ENCODE measurements at regions not wholly inside any gene's neighbourhood (a gene's known extent, or its start where the extent isn't known, plus 50 kb on each side); places are given as distances from the start of the nearest gene placed in this dataset.

DNA sequence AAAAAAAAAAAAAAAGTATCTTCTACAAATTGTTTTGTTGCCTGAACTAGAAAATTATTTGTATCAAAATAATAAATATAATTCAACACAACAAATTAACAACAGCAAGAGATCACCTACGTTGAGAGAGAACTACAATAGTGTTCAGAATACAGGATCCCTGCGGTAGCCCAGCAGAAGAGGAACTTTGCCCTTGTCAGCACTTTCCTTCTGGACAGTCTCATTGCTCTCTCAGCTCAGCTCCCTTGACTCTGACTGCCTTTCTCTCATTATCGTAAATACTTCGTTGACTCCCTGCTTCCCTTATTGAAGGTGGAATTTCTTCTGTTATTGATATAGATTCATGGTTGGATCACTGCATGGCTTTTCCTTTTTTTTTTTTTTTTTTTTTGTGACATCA, 469.5 kb upstream of the VSTM2A start:
- ChIA-PET POLR2A (no interaction called here), CTCF (ENCODE audit: low intra/inter-chr PET ratio) (no interaction called here)
- DNase-seq (ENCODE audit: extremely low read depth in 1 of 4, low spot score in 3 of 4) (no peak), ATAC-seq (no peak), FAIRE-seq (no peak)
- Histone ChIP-seq H3K27me3 (ENCODE audit: control insufficient read depth in 2 of 2, insufficient read depth in 2 of 2, low read length in 2 of 2) (no peaks in the 10 kb centered on the region), H3K4me1 (replicated peaks in 1 of 2; ENCODE audit: control insufficient read depth in 2 of 2, insufficient read depth in 2 of 2, low read length in 2 of 2) (no peaks in the 10 kb centered on the region), H3K36me3 (ENCODE audit: control insufficient read depth, insufficient read depth, low read length) (no peaks in the 10 kb centered on the region), H3K4me2 (ENCODE audit: insufficient read depth, low read length) (no peak overlapping the region), H3K79me2 (ENCODE audit: control insufficient read depth, insufficient read depth, low read length) (no peaks in the 10 kb centered on the region), H4K20me1 (replicated peaks; ENCODE audit: control insufficient read depth, insufficient read depth, low read length) (no peaks in the 10 kb centered on the region), H3K4me3 (no peak overlapping the region), H3K9me1 (ENCODE audit: control insufficient read depth, insufficient read depth, low read length) (no peaks in the 10 kb centered on the region), H3K9ac (ENCODE audit: insufficient read depth in 1 of 2, low read depth in 2 of 2, low read length in 2 of 2) (no peak overlapping the region), H2AFZ (ENCODE audit: low read depth, low read length) (no peak overlapping the region), H3K27ac (ENCODE audit: extremely low read depth, low read depth, low read length) (no peak overlapping the region), H3K9me3 (replicated peaks; ENCODE audit: control insufficient read depth, insufficient read depth, low read depth, low read length) (no peaks in the 10 kb centered on the region)
- TF ChIP-seq TFAM (CRISPR knock-in tag; conservative IDR thresholded peaks at IDR 0.05) (no peak), ZNF12 (CRISPR knock-in tag; IDR thresholded peaks at IDR 0.05) (no peak), ZZZ3 (IDR thresholded peaks at IDR 0.05) (no peak), TBP (optimal IDR thresholded peaks at IDR 0.05; ENCODE audit: low read depth, low read length) (no peak), HNRNPUL1 (IDR thresholded peaks at IDR 0.05; ENCODE audit: low read length) (no peak), SRSF1 (IDR thresholded peaks at IDR 0.05; ENCODE audit: low read depth, low read length) (no peak), BMI1 (IDR thresholded peaks at IDR 0.05; ENCODE audit: low read length) (no peak), TAF7 (tag; IDR thresholded peaks at IDR 0.05) (no peak), ZNF347 (CRISPR knock-in tag; IDR thresholded peaks at IDR 0.05; ENCODE audit: low read depth) (no peak)
- TF ChIP-seq, protein P1, sequence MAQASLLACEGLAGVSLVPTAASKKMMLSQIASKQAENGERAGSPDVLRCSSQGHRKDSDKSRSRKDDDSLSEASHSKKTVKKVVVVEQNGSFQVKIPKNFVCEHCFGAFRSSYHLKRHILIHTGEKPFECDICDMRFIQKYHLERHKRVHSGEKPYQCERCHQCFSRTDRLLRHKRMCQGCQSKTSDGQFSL (CRISPR knock-in tag; IDR thresholded peaks at IDR 0.05), result no peak
- TF ChIP-seq, protein P1 (tag; IDR thresholded peaks at IDR 0.05), result no peak
- 0% methylated on average over 4 of the region's 4 CpGs for WGBS (ENCODE audit: insufficient coverage, low coverage, missing lambda C conversion rate)
- in situ Hi-C loops (cut with MboI) (no loop called here), intact Hi-C loops (cut with micrococcal nuclease) (no loop called here)
- BruUV-seq (replicated peaks), result no TSS peak
